GM12878 (cell line): ENCODE measurements at regions not wholly inside any gene's neighbourhood (a gene's known extent, or its start where the extent isn't known, plus 50 kb on each side); places are given as distances from the start of the nearest gene placed in this dataset.

Experiments used
- ATAC-seq: fragments of 200-7000 bp; cut with Tn5 transposase; 3 replicates; pipeline ENCODE4 v1.9.1; 2020; ENCODE audit warnings: mild to moderate bottlenecking, moderate library complexity
- BruUV-seq: library from RNA; stranded (reverse); fragments of 400-500 nt; replicated peaks from 2 replicates; lab custom pipeline; 2021; lab: Mats Ljungman, UMichigan
- CTCF ChIA-PET: fragments of 300-600 bp; sonication (Branson Sonifier 250); formaldehyde crosslinking; extraction: SDS; loops from one replicate; lab custom pipeline; 2021; ENCODE audit warnings: inconsistent platforms; lab: Yijun Ruan, JAX
- POLR2A ChIA-PET: fragments of 350-600 bp; formaldehyde crosslinking; extraction: SDS; loops from one replicate; lab custom pipeline; 2021; ENCODE audit warnings: inconsistent platforms; lab: Charles Lee
- RAD21 ChIA-PET: fragments of 300-600 bp; sonication (Branson Sonifier 250); formaldehyde crosslinking; loops from one replicate; lab custom pipeline; 2023; ENCODE audit warnings: antibody characterized with exemption; ENCODE audit not compliant: unreplicated experiment; lab: Charles Lee
- SMC1A ChIA-PET: fragments of 300-600 bp; sonication (Branson Sonifier 250); formaldehyde crosslinking; loops from one replicate; lab custom pipeline; 2023; ENCODE audit not compliant: unreplicated experiment, uncharacterized antibody; lab: Charles Lee
- DNase-seq: peaks from one replicate; pipeline ENCODE4 v3.0.0-alpha.2; 2011; ENCODE audit warnings: low read depth, low spot score
- FAIRE-seq: peaks from 3 replicates; lab custom pipeline; 2011; peaks lifted over from hg19 to GRCh38; lab: Jason Lieb, UNC
- H2AFZ ChIP-seq: 2 replicates; pipeline ENCODE4 v1.6.0; 2011; ENCODE audit warnings: low read depth, low read length, control low read depth; ENCODE audit not compliant: control insufficient read depth
- H3K27ac ChIP-seq: 2 replicates; pipeline ENCODE4 v1.5.1; 2011; ENCODE audit warnings: control low read depth; ENCODE audit not compliant: control insufficient read depth, insufficient read depth
- H3K27me3 ChIP-seq, 2 experiments: replicated peaks in 1 of 2; 2 replicates each; pipeline versions ENCODE4 v1.6.0 to v1.6.1; 2011; ENCODE audit warnings: low read length in 1 of 2; ENCODE audit not compliant: control insufficient read depth in 2 of 2, insufficient read depth in 2 of 2
- H3K36me3 ChIP-seq, 2 experiments: 2 replicates each; pipeline ENCODE4 v1.5.1; 2011; ENCODE audit warnings: low read length in 1 of 2; ENCODE audit not compliant: control insufficient read depth in 2 of 2, insufficient read depth in 2 of 2
- H3K4me1 ChIP-seq: 2 replicates; pipeline ENCODE4 v1.6.1; 2011; ENCODE audit warnings: mild to moderate bottlenecking, low read length, moderate library complexity, mixed read lengths; ENCODE audit not compliant: control insufficient read depth, insufficient read depth
- H3K4me2 ChIP-seq: 2 replicates; pipeline ENCODE4 v1.6.0; 2011; ENCODE audit warnings: control low read depth; ENCODE audit not compliant: control insufficient read depth, insufficient read depth
- H3K4me3 ChIP-seq: fragments of 200-600 bp; sonication (generic); 2 replicates; pipeline ENCODE4 v1.5.1; 2016
- H3K79me2 ChIP-seq: 2 replicates; pipeline ENCODE4 v1.6.0; 2011; ENCODE audit warnings: low read length; ENCODE audit not compliant: control insufficient read depth, insufficient read depth
- H3K9ac ChIP-seq: 2 replicates; pipeline ENCODE4 v1.8.0; 2011; ENCODE audit warnings: low read length, control low read depth, mixed read lengths; ENCODE audit not compliant: control insufficient read depth, insufficient read depth
- H3K9me3 ChIP-seq: replicated peaks from 3 replicates; pipeline ENCODE4 v1.5.1; 2011; ENCODE audit warnings: mild to moderate bottlenecking, low read length; ENCODE audit not compliant: control insufficient read depth, insufficient read depth
- H4K20me1 ChIP-seq: 2 replicates; pipeline ENCODE4 v1.6.0; 2011; ENCODE audit not compliant: control insufficient read depth, insufficient read depth
- CEBPZ ChIP-seq: fragments of 150-350 bp; IDR thresholded peaks from 2 replicates; pipeline ENCODE4 v1.6.1; 2016; ENCODE audit warnings: low read depth, low read length
- CHD2 ChIP-seq: IDR thresholded peaks from 2 replicates; pipeline ENCODE4 v1.6.1; 2011; ENCODE audit warnings: low read depth, low read length, improper control_type of control experiment, borderline replicate concordance
- IKZF2 ChIP-seq, 2 experiments: fragments of 450-650 bp; IDR thresholded peaks; 2 replicates each; pipeline ENCODE4 v1.6.1; 2017; ENCODE audit warnings: mild to moderate bottlenecking in 2 of 2, moderate library complexity in 2 of 2
- POLR2A ChIP-seq: IDR thresholded peaks from 2 replicates; pipeline ENCODE4 v1.6.1; 2011; ENCODE audit warnings: low read depth, mild to moderate bottlenecking, low read length
- RCOR1 ChIP-seq: conservative IDR thresholded peaks from 2 replicates; pipeline ENCODE4 v1.6.1; 2012; ENCODE audit warnings: low read depth, low read length, improper control_type of control experiment
- SMAD1 ChIP-seq: fragments of 450-650 bp; IDR thresholded peaks from 2 replicates; pipeline ENCODE4 v1.6.1; 2018; ENCODE audit warnings: mild to moderate bottlenecking, low read depth; ENCODE audit not compliant: partially characterized antibody
- WGBS: methylation state at CpG from one replicate; pipeline ENCODE4 v1.1.6; 2016; ENCODE audit warnings: low lambda C conversion rate; ENCODE audit not compliant: insufficient replicate concordance, insufficient coverage; ENCODE audit errors: missing lambda C conversion rate; 5-methylcytosine and 5-hydroxymethylcytosine counted together
- in situ Hi-C: fragments of 300-500 bp; cut with MboI; formaldehyde crosslinking; loops from 9 replicates; pipeline ENCODE4 v1.14.3; 2018; ENCODE audit warnings: mixed read lengths
- intact Hi-C: fragments of 100-400 bp; cut with micrococcal nuclease; formaldehyde crosslinking; loops from one replicate; pipeline ENCODE4 v1.14.2; 2022; ENCODE audit not compliant: unreplicated experiment
- TF ChIP-seq, protein P1 (sequence below): IDR thresholded peaks from 2 replicates; pipeline ENCODE4 v1.6.1; 2012; ENCODE audit warnings: mild to moderate bottlenecking, low read depth, low read length
- TF ChIP-seq, protein P2 (sequence below): fragments of 450-650 bp; formaldehyde crosslinking; IDR thresholded peaks from 2 replicates; pipeline ENCODE4 v1.5.0; 2022; ENCODE audit warnings: mild to moderate bottlenecking, missing genetic modification characterization

DNA sequence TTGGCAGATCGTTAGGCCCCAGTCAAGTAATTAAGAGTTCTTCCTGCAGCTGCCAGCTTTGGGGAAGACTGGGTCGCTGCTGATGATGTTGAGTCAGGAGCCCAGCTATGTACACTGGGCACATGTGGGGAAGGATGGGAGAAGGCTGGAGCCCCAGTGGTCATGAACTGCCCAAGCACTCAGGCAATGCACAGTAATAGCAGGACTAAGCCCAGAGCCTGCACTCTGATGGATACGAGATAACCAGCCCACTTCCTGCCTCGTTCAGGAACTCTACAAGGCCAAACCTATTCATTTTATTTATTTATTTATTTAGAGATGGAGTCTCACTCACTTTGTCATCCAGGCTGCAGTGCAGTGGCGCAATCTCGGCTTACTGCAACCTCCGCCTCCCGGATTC is 81.1 kb upstream of the BTG3 start:
- H4K20me1 ChIP-seq = no peaks in the 10 kb centered on the region
- in situ Hi-C loops = no loop called here
- no peak for ATAC-seq
- ChIA-PET CTCF (no interaction called here), RAD21 (no interaction called here), POLR2A (no interaction called here), SMC1A (no interaction called here)
- intact Hi-C loops = no loop called here
- no peak overlapping the region for H2AFZ ChIP-seq
- WGBS = 48% methylated on average over 8 of the region's 8 CpGs
- peaks cover 3% of the 10 kb centered on the region for H3K4me1 ChIP-seq
- no peak for TF ChIP-seq CEBPZ
- TF ChIP-seq POLR2A = no peak
- TF ChIP-seq IKZF2 (IDR thresholded peaks at IDR 0.05) = no peak
- TF ChIP-seq SMAD1 = no peak
- TF ChIP-seq, protein P1, sequence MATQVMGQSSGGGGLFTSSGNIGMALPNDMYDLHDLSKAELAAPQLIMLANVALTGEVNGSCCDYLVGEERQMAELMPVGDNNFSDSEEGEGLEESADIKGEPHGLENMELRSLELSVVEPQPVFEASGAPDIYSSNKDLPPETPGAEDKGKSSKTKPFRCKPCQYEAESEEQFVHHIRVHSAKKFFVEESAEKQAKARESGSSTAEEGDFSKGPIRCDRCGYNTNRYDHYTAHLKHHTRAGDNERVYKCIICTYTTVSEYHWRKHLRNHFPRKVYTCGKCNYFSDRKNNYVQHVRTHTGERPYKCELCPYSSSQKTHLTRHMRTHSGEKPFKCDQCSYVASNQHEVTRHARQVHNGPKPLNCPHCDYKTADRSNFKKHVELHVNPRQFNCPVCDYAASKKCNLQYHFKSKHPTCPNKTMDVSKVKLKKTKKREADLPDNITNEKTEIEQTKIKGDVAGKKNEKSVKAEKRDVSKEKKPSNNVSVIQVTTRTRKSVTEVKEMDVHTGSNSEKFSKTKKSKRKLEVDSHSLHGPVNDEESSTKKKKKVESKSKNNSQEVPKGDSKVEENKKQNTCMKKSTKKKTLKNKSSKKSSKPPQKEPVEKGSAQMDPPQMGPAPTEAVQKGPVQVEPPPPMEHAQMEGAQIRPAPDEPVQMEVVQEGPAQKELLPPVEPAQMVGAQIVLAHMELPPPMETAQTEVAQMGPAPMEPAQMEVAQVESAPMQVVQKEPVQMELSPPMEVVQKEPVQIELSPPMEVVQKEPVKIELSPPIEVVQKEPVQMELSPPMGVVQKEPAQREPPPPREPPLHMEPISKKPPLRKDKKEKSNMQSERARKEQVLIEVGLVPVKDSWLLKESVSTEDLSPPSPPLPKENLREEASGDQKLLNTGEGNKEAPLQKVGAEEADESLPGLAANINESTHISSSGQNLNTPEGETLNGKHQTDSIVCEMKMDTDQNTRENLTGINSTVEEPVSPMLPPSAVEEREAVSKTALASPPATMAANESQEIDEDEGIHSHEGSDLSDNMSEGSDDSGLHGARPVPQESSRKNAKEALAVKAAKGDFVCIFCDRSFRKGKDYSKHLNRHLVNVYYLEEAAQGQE = no peak
- TF ChIP-seq CHD2 = no peak
- TF ChIP-seq, protein P2, sequence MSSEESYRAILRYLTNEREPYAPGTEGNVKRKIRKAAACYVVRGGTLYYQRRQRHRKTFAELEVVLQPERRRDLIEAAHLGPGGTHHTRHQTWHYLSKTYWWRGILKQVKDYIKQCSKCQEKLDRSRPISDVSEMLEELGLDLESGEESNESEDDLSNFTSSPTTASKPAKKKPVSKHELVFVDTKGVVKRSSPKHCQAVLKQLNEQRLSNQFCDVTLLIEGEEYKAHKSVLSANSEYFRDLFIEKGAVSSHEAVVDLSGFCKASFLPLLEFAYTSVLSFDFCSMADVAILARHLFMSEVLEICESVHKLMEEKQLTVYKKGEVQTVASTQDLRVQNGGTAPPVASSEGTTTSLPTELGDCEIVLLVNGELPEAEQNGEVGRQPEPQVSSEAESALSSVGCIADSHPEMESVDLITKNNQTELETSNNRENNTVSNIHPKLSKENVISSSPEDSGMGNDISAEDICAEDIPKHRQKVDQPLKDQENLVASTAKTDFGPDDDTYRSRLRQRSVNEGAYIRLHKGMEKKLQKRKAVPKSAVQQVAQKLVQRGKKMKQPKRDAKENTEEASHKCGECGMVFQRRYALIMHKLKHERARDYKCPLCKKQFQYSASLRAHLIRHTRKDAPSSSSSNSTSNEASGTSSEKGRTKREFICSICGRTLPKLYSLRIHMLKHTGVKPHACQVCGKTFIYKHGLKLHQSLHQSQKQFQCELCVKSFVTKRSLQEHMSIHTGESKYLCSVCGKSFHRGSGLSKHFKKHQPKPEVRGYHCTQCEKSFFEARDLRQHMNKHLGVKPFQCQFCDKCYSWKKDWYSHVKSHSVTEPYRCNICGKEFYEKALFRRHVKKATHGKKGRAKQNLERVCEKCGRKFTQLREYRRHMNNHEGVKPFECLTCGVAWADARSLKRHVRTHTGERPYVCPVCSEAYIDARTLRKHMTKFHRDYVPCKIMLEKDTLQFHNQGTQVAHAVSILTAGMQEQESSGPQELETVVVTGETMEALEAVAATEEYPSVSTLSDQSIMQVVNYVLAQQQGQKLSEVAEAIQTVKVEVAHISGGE (CRISPR knock-in tag) = no peak
- no peak for TF ChIP-seq RCOR1
- no peak overlapping the region for H3K4me2 ChIP-seq
- H3K27me3 ChIP-seq = no peaks in the 10 kb centered on the region
- FAIRE-seq = no peak
- no peak for DNase-seq
- no peak overlapping the region for H3K27ac ChIP-seq
- no peaks in the 10 kb centered on the region for H3K36me3 ChIP-seq
- BruUV-seq = no TSS peak
- peaks cover 2% of the 10 kb centered on the region; the same call in 1 of the 3 replicates for H3K9me3 ChIP-seq
- no peak overlapping the region for H3K4me3 ChIP-seq
- no peak overlapping the region for H3K9ac ChIP-seq
- no peaks in the 10 kb centered on the region for H3K79me2 ChIP-seq
